ENCODE measurements at regions not wholly inside any gene's neighbourhood (a gene's known extent, or its start where the extent isn't known, plus 50 kb on each side); places are given as distances from the start of the nearest gene placed in this dataset.

- no peak for TF ChIP-seq ESRRG (CRISPR knock-in tag; IDR thresholded peaks at IDR 0.05)
- TF ChIP-seq PPARA (CRISPR knock-in tag; IDR thresholded peaks at IDR 0.05; ENCODE audit: borderline replicate concordance), result no peak
- no peak for TF ChIP-seq ARNTL (CRISPR knock-in tag; IDR thresholded peaks at IDR 0.05; ENCODE audit: borderline replicate concordance, low read depth)
- no peak for TF ChIP-seq ZFP3 (CRISPR knock-in tag; IDR thresholded peaks at IDR 0.05)
- no peak for TF ChIP-seq CREB5 (CRISPR knock-in tag; IDR thresholded peaks at IDR 0.05; ENCODE audit: low read depth)
- TF ChIP-seq SNAI2 (CRISPR knock-in tag; IDR thresholded peaks at IDR 0.05), result no peak
- no peak for TF ChIP-seq ZNF565 (CRISPR knock-in tag; conservative IDR thresholded peaks at IDR 0.05; ENCODE audit: low read depth)
- TF ChIP-seq BACH2 (CRISPR knock-in tag; IDR thresholded peaks at IDR 0.05; ENCODE audit: borderline replicate concordance), result no peak
- no peak for TF ChIP-seq OSR1 (CRISPR knock-in tag; IDR thresholded peaks at IDR 0.05)
- TF ChIP-seq RARB (CRISPR knock-in tag; IDR thresholded peaks at IDR 0.05), result no peak
- TF ChIP-seq POU6F1 (CRISPR knock-in tag; IDR thresholded peaks at IDR 0.05; ENCODE audit: borderline replicate concordance, low read depth), result no peak
- no peak for TF ChIP-seq ISL1 (CRISPR knock-in tag; IDR thresholded peaks at IDR 0.05)
- TF ChIP-seq PATZ1 (CRISPR knock-in tag; IDR thresholded peaks at IDR 0.05; ENCODE audit: borderline replicate concordance), result no peak
- ATAC-seq, result no peak
Measured at GRCh38 chr3:26358405-26358804, 264.2 kb upstream of the LRRC3B start.

- no peak for ATAC-seq
- TF ChIP-seq ESRRG (CRISPR knock-in tag; IDR thresholded peaks at IDR 0.05) (no peak), PATZ1 (CRISPR knock-in tag; IDR thresholded peaks at IDR 0.05; ENCODE audit: borderline replicate concordance) (no peak), CSDC2 (CRISPR knock-in tag; IDR thresholded peaks at IDR 0.05) (no peak), SNAI2 (CRISPR knock-in tag; IDR thresholded peaks at IDR 0.05) (no peak), CSRNP3 (CRISPR knock-in tag; IDR thresholded peaks at IDR 0.05) (no peak), ARNTL (CRISPR knock-in tag; IDR thresholded peaks at IDR 0.05; ENCODE audit: borderline replicate concordance, low read depth) (no peak), ZNF565 (CRISPR knock-in tag; conservative IDR thresholded peaks at IDR 0.05; ENCODE audit: low read depth) (no peak), CREB5 (CRISPR knock-in tag; IDR thresholded peaks at IDR 0.05; ENCODE audit: low read depth) (no peak), ZC3H10 (CRISPR knock-in tag; IDR thresholded peaks at IDR 0.05) (no peak), ZFP30 (CRISPR knock-in tag; IDR thresholded peaks at IDR 0.05) (no peak), POU6F1 (CRISPR knock-in tag; IDR thresholded peaks at IDR 0.05; ENCODE audit: borderline replicate concordance, low read depth) (no peak), PPARA (CRISPR knock-in tag; IDR thresholded peaks at IDR 0.05; ENCODE audit: borderline replicate concordance) (no peak), BACH2 (CRISPR knock-in tag; IDR thresholded peaks at IDR 0.05; ENCODE audit: borderline replicate concordance) (no peak)
Measured at GRCh38 chr3:26365706-26366105, 256.9 kb upstream of the LRRC3B start.

GRCh38 chr3:26368312-26368711 lies 254.3 kb upstream of the LRRC3B start:
- no peak for ATAC-seq
- no peak for TF ChIP-seq ZNF565 (CRISPR knock-in tag; conservative IDR thresholded peaks at IDR 0.05; ENCODE audit: low read depth)
- TF ChIP-seq PATZ1 (CRISPR knock-in tag; IDR thresholded peaks at IDR 0.05; ENCODE audit: borderline replicate concordance), result no peak
- no peak for TF ChIP-seq OSR1 (CRISPR knock-in tag; IDR thresholded peaks at IDR 0.05)
- no peak for TF ChIP-seq ZFP30 (CRISPR knock-in tag; IDR thresholded peaks at IDR 0.05)
- no peak for TF ChIP-seq CSRNP3 (CRISPR knock-in tag; IDR thresholded peaks at IDR 0.05)
- no peak for TF ChIP-seq BACH2 (CRISPR knock-in tag; IDR thresholded peaks at IDR 0.05; ENCODE audit: borderline replicate concordance)
- TF ChIP-seq ZNF70 (CRISPR knock-in tag; IDR thresholded peaks at IDR 0.05), result no peak
- no peak for TF ChIP-seq SNAI2 (CRISPR knock-in tag; IDR thresholded peaks at IDR 0.05)
- no peak for TF ChIP-seq POU6F1 (CRISPR knock-in tag; IDR thresholded peaks at IDR 0.05; ENCODE audit: borderline replicate concordance, low read depth)
- TF ChIP-seq ISL1 (CRISPR knock-in tag; IDR thresholded peaks at IDR 0.05), result no peak
- TF ChIP-seq RARB (CRISPR knock-in tag; IDR thresholded peaks at IDR 0.05), result no peak

All from SK-N-SH treated with all-trans-retinoic acid at 6 μM for 48 hours (cell line).